Ovary (tissue), 7 donors: ENCODE measurements at regions not wholly inside any gene's neighbourhood (a gene's known extent, or its start where the extent isn't known, plus 50 kb on each side); places are given as distances from the start of the nearest gene placed in this dataset.

ENCODE experiments used
- DNase-seq, 5 donors: peaks; one replicate each; pipeline ENCODE4 v3.0.0-alpha.2; 2019 to 2020
- H3K27ac ChIP-seq, 2 donors: fragments of 200-600 bp; one replicate each; pipeline versions ENCODE4 v1.5.1 to v1.8.0; 2019 to 2022
- H3K27me3 ChIP-seq: fragments of 200-600 bp; one replicate; pipeline ENCODE4 v1.8.0; 2022
- H3K36me3 ChIP-seq: fragments of 200-600 bp; sonication (generic); one replicate; pipeline ENCODE4 v1.5.1; 2019
- H3K4me1 ChIP-seq: one replicate; pipeline ENCODE4 v1.8.1; 2013; ENCODE audit warnings: mild to moderate bottlenecking, moderate library complexity; ENCODE audit not compliant: insufficient read depth
- H3K4me3 ChIP-seq: fragments of 200-600 bp; sonication (generic); one replicate; pipeline ENCODE4 v1.5.1; 2017
- H3K9me3 ChIP-seq, 2 donors: fragments of 200-600 bp in 1 of 2; sonication (generic) in 1 of 2; one replicate each; pipeline versions ENCODE4 v1.5.1 to v1.8.1; 2013 to 2019; ENCODE audit warnings: mild to moderate bottlenecking in 1 of 2, moderate library complexity in 1 of 2
- CTCF ChIP-seq, 3 donors: fragments of 450-650 bp in 2 of 3; fragments of 200-600 bp in 1 of 3; IDR thresholded peaks; one replicate each; pipeline versions ENCODE4 v1.5.1 to v1.8.0; 2016 to 2022; ENCODE audit warnings: antibody characterized with exemption in 3 of 3, mild to moderate bottlenecking in 1 of 3
- EP300 ChIP-seq: sonication (generic); formaldehyde crosslinking; IDR thresholded peaks from one replicate; pipeline ENCODE4 v1.6.1; 2017; ENCODE audit warnings: antibody characterized with exemption
- POLR2A ChIP-seq: fragments of 450-650 bp; IDR thresholded peaks from one replicate; pipeline ENCODE4 v1.6.1; 2017; ENCODE audit warnings: antibody characterized with exemption, mild to moderate bottlenecking, moderate library complexity
- WGBS, 3 donors: extraction: QIAGEN DNeasy Blood & Tissue Kit in 1 of 3; methylation state at CpG; one replicate each; pipeline versions ENCODE4 v1.1.5 to v1.1.7; 2013 to 2017; 5-methylcytosine and 5-hydroxymethylcytosine counted together
- intact Hi-C, 4 donors: fragments of 100-400 bp; cut with DNase I; formaldehyde crosslinking; loops; one replicate each; pipeline versions ENCODE4 v1.11.0 to v1.15.1; 2022 to 2023
- donor health status: DM: no; HTN: no; CAD: no; lungs with moderate emphysema.
- donor health status: DM: no; HTN: no; CAD: no.
- donor health status: Bipolar disorder and iron deficiency.
- donor health status: DM: no; HTN: no; CAD: no.
- donor health status: DM: yes; HTN: yes; CAD: no.

- intact Hi-C loops = no loop called here
- WGBS, 3 donors = 82 to 92% (median 84%) methylated on average over 5 of the region's 5 CpGs
- no peak for TF ChIP-seq POLR2A
- no peak for TF ChIP-seq CTCF (IDR thresholded peaks at IDR 0.05)
- no peak for TF ChIP-seq EP300
These were observed 65.0 kb upstream of the NHSL1 start for GRCh38 chr6:138564170-138564721.

GRCh38 chr6:138567052-138567451 lies 67.8 kb upstream of the NHSL1 start:
- Histone ChIP-seq H3K27ac (no peak overlapping the region), H3K9me3 (no peaks in the 10 kb centered on the region), H3K4me1 (peaks cover 3% of the 10 kb centered on the region), H3K36me3 (no peaks in the 10 kb centered on the region), H3K4me3 (no peak overlapping the region), H3K27me3 (no peaks in the 10 kb centered on the region)
- WGBS, 3 donors = 93 to 98% (median 97%) methylated on average over 9 of the region's 9 CpGs
- TF ChIP-seq CTCF (IDR thresholded peaks at IDR 0.05) = no peak
- no peak for TF ChIP-seq POLR2A
- no peak for TF ChIP-seq EP300
- DNase-seq = no peak
- intact Hi-C loops = no loop called here

More at GRCh38 chr6:138564170-138564721, 65.0 kb upstream of the NHSL1 start:
- Histone ChIP-seq H3K36me3 (no peaks in the 10 kb centered on the region), H3K27me3 (no peaks in the 10 kb centered on the region), H3K4me1 (no peaks in the 10 kb centered on the region), H3K4me3 (no peak overlapping the region), H3K9me3 (no peaks in the 10 kb centered on the region), H3K27ac (no peak overlapping the region)
- DNase-seq = no peak

- H3K4me1 ChIP-seq = peaks cover 5% of the 10 kb centered on the region
- no peak for DNase-seq
- intact Hi-C loops = no loop called here
- WGBS, 3 donors = 92 to 95% (median 92%) methylated on average over 8 of the region's 8 CpGs
- H3K4me3 ChIP-seq = no peak overlapping the region
- no peaks in the 10 kb centered on the region for H3K36me3 ChIP-seq
- no peak for TF ChIP-seq CTCF (IDR thresholded peaks at IDR 0.05)
- TF ChIP-seq POLR2A = no peak
- no peak for TF ChIP-seq EP300
- no peaks in the 10 kb centered on the region for H3K27me3 ChIP-seq
- H3K27ac ChIP-seq = no peak overlapping the region
- no peaks in the 10 kb centered on the region for H3K9me3 ChIP-seq
These were observed 69.7 kb upstream of the NHSL1 start for GRCh38 chr6:138568997-138569396.

GRCh38 chr6:138569554-138569953 lies 70.3 kb upstream of the NHSL1 start:
- Histone ChIP-seq H3K27ac (no peak overlapping the region), H3K9me3 (no peaks in the 10 kb centered on the region), H3K36me3 (no peaks in the 10 kb centered on the region), H3K4me3 (no peak overlapping the region), H3K27me3 (no peaks in the 10 kb centered on the region), H3K4me1 (peaks cover 5% of the 10 kb centered on the region)
- intact Hi-C loops = no loop called here
- WGBS, 3 donors = 98 to 100% (median 99%) methylated on average over 2 of the region's 2 CpGs
- DNase-seq = no peak
- no peak for TF ChIP-seq POLR2A
- no peak for TF ChIP-seq EP300
- TF ChIP-seq CTCF (IDR thresholded peaks at IDR 0.05) = no peak
